HuH-7.5 (cell line): ENCODE measurements at regions not wholly inside any gene's neighbourhood (a gene's known extent, or its start where the extent isn't known, plus 50 kb on each side); places are given as distances from the start of the nearest gene placed in this dataset.
"Not testable (repeated sequence)": the region's sequence is repeated elsewhere in the genome, so short reads cannot be mapped to it uniquely, and the experiment has no call there.

Experiments
- DNase-seq: peaks from one replicate; pipeline ENCODE4 v3.0.0; 2011; ENCODE audit warnings: low spot score

GRCh38 chr16:17743578-17743977, 272.8 kb upstream of the XYLT1 start:
- DNase-seq: no peak

- no peak for DNase-seq
Observed at GRCh38 chr16:17743158-17743557, 272.4 kb upstream of the XYLT1 start.

- not testable (repeated sequence) for DNase-seq
Observed at GRCh38 chr16:17735099-17735498, 264.3 kb upstream of the XYLT1 start.

- DNase-seq: no peak
Observed at GRCh38 chr16:17729820-17730219, 259.1 kb upstream of the XYLT1 start.

- no peak for DNase-seq
Observed at GRCh38 chr16:17728196-17728595, 257.4 kb upstream of the XYLT1 start.

- no peak for DNase-seq
Observed at GRCh38 chr16:17724242-17724898, 253.6 kb upstream of the XYLT1 start.

- DNase-seq: no peak
Observed at GRCh38 chr16:17723531-17724134, 252.9 kb upstream of the XYLT1 start.

- DNase-seq: no peak
Observed at GRCh38 chr16:17718495-17718894, 247.7 kb upstream of the XYLT1 start.

- DNase-seq: no peak
Observed at GRCh38 chr16:17705847-17706246, 235.1 kb upstream of the XYLT1 start.

- no peak for DNase-seq
Observed at GRCh38 chr16:17696616-17697015, 225.9 kb upstream of the XYLT1 start.

GRCh38 chr16:17692484-17692883, 221.7 kb upstream of the XYLT1 start:
- DNase-seq: no peak

- no peak for DNase-seq
Observed at GRCh38 chr16:17691899-17692176, 221.1 kb upstream of the XYLT1 start.

- DNase-seq: no peak
Observed at GRCh38 chr16:17691106-17691898, 220.5 kb upstream of the XYLT1 start.

- no peak for DNase-seq
Observed at GRCh38 chr16:17685447-17685846, 214.7 kb upstream of the XYLT1 start.

GRCh38 chr16:17683281-17683680, 212.5 kb upstream of the XYLT1 start:
- no peak for DNase-seq

- no peak for DNase-seq
Observed at GRCh38 chr16:17676171-17676570, 205.4 kb upstream of the XYLT1 start.

- no peak for DNase-seq
Observed at GRCh38 chr16:17668386-17668785, 197.6 kb upstream of the XYLT1 start.

GRCh38 chr16:17666293-17666692, 195.5 kb upstream of the XYLT1 start:
- no peak for DNase-seq

- no peak for DNase-seq
Observed at GRCh38 chr16:17658881-17659280, 188.1 kb upstream of the XYLT1 start.

- no peak for DNase-seq
Observed at GRCh38 chr16:17657045-17657444, 186.3 kb upstream of the XYLT1 start.

GRCh38 chr16:17654571-17654970, 183.8 kb upstream of the XYLT1 start:
- no peak for DNase-seq

GRCh38 chr16:17654142-17654541, 183.4 kb upstream of the XYLT1 start:
- no peak for DNase-seq
